ENCODE measurements at regions not wholly inside any gene's neighbourhood (a gene's known extent, or its start where the extent isn't known, plus 50 kb on each side); places are given as distances from the start of the nearest gene placed in this dataset.

GRCh38 chr22:22109693-22110466 is 127.3 kb upstream of the TOP3B start (continued):
- TF ChIP-seq GABPA (IDR thresholded peaks at IDR 0.05; ENCODE audit: borderline replicate concordance, insufficient read depth, low read length) (no peak), POLR2A (IDR thresholded peaks at IDR 0.05; ENCODE audit: control extremely low read depth in 1 of 2, low read depth in 2 of 2, low read length in 2 of 2) (no peak)
